Left lung (tissue), 4 donors: ENCODE measurements at regions not wholly inside any gene's neighbourhood (a gene's known extent, or its start where the extent isn't known, plus 50 kb on each side); places are given as distances from the start of the nearest gene placed in this dataset.

Experiments used
- ATAC-seq: fragments of 200-7000 bp; cut with Tn5 transposase; one replicate; pipeline ENCODE4 v1.9.1; 2020; ENCODE audit warnings: moderate library complexity
- DNase-seq, 4 donors: peaks; one replicate each; pipeline ENCODE4 v3.0.0-alpha.2; 2013 to 2020
- H3K27ac ChIP-seq, 2 donors: fragments of 200-600 bp; sonication (generic) in 1 of 2; one replicate each; pipeline versions ENCODE4 v1.5.0 to v1.8.0; 2020 to 2021
- H3K27me3 ChIP-seq, 2 donors: fragments of 200-600 bp; sonication (generic) in 1 of 2; one replicate each; pipeline versions ENCODE4 v1.5.0 to v1.8.0; 2020 to 2021
- H3K36me3 ChIP-seq, 2 donors: fragments of 200-600 bp; sonication (generic) in 1 of 2; one replicate each; pipeline versions ENCODE4 v1.5.0 to v1.8.0; 2020 to 2021
- H3K4me1 ChIP-seq, 2 donors: fragments of 200-600 bp; one replicate each; pipeline ENCODE4 v1.8.0; 2021
- H3K4me3 ChIP-seq, 2 donors: fragments of 200-600 bp; sonication (generic) in 1 of 2; one replicate each; pipeline versions ENCODE4 v1.5.0 to v1.8.0; 2020 to 2021; ENCODE audit warnings: mild to moderate bottlenecking in 1 of 2
- H3K9me3 ChIP-seq, 2 donors: fragments of 200-600 bp; sonication (generic) in 1 of 2; one replicate each; pipeline versions ENCODE4 v1.5.0 to v1.8.0; 2020 to 2021
- intact Hi-C, 2 donors: fragments of 100-400 bp; cut with DNase I; formaldehyde crosslinking; loops; one replicate each; pipeline versions ENCODE4 v1.11.2 to v1.14.2; 2022
- TF ChIP-seq, protein P1 (sequence below), 2 donors: fragments of 200-600 bp; sonication (generic) in 1 of 2; IDR thresholded peaks; one replicate each; pipeline versions ENCODE4 v1.5.0 to v1.8.0; 2021; ENCODE audit warnings: antibody characterized with exemption in 2 of 2
- donor health status: DM: no; HTN: yes; CAD: no.
- donor health status: DM: no; HTN: no; CAD: no.

DNA sequence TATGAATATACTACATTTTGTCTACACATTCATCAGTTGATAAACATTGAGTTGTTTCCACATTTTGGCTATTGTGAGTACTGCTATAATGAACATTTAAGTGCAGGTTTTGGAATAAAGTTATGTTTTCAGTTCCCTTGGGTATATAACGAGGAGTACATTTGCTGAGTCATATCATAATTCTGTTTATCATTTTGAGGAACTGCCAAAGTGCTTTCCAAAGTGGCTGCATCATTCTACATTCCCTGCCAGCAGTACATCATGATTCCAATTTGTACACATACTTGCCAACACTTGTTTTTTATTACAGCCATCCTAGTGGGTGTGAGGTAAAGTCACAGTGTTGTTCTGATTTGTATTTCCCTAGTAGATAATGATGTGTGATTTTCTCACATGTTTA, 1458.6 kb upstream of the TENM4 start:
- DNase-seq = no peak
- Histone ChIP-seq H3K9me3 (no peaks in the 10 kb centered on the region), H3K27me3 (no peaks in the 10 kb centered on the region), H3K4me3 (no peak overlapping the region), H3K4me1 (no peaks in the 10 kb centered on the region), H3K36me3 (no peaks in the 10 kb centered on the region), H3K27ac (no peak overlapping the region)
- intact Hi-C loops = no loop called here
- no peak for ATAC-seq
- TF ChIP-seq, protein P1, sequence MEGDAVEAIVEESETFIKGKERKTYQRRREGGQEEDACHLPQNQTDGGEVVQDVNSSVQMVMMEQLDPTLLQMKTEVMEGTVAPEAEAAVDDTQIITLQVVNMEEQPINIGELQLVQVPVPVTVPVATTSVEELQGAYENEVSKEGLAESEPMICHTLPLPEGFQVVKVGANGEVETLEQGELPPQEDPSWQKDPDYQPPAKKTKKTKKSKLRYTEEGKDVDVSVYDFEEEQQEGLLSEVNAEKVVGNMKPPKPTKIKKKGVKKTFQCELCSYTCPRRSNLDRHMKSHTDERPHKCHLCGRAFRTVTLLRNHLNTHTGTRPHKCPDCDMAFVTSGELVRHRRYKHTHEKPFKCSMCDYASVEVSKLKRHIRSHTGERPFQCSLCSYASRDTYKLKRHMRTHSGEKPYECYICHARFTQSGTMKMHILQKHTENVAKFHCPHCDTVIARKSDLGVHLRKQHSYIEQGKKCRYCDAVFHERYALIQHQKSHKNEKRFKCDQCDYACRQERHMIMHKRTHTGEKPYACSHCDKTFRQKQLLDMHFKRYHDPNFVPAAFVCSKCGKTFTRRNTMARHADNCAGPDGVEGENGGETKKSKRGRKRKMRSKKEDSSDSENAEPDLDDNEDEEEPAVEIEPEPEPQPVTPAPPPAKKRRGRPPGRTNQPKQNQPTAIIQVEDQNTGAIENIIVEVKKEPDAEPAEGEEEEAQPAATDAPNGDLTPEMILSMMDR (IDR thresholded peaks at IDR 0.05) = no peak

DNA sequence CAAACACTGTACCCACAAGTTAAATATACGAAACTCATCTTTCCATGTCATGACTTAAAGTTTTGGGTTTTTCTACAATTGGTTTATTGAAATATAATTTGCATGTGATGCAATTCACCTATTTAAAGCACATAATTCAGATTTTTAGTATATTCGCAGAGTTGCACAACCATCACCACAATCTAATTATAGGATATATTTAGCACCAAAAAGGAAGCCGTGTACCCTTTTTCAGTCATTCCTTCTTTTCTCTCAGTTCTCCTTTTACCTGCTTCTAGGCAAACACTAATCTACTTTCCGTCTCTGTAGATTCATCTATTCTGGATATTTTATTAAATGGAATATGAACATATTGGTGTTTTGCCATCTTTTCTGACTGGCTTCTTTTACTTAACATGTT, 1458.1 kb upstream of the TENM4 start:
- Histone ChIP-seq H3K4me1 (no peaks in the 10 kb centered on the region), H3K9me3 (no peaks in the 10 kb centered on the region), H3K36me3 (no peaks in the 10 kb centered on the region), H3K27me3 (no peaks in the 10 kb centered on the region), H3K27ac (no peak overlapping the region), H3K4me3 (no peak overlapping the region)
- DNase-seq (no peak), ATAC-seq (no peak)
- intact Hi-C loops = no loop called here
- TF ChIP-seq, protein P1 (IDR thresholded peaks at IDR 0.05) = no peak

DNA sequence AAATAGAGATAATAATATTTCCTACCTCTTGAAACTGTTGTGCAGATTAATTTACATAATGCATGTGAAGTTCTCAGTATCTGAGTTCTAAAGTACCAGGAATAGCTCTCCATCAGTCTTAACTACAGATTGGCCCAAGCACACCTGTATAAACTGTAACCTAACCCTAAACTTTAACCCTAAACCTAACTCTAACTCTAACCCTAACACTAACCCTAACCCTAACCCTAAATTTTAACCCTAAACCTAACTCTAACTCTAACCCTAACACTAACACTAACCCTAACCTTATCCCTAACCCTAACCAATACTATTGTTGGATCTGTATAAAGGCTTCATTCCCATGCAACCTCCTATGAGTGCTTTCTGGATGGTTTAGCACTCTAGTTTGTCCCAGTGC, 1445.9 kb upstream of the TENM4 start:
- Histone ChIP-seq H3K4me3 (no peak overlapping the region), H3K9me3 (no peaks in the 10 kb centered on the region), H3K36me3 (no peaks in the 10 kb centered on the region), H3K27ac (no peak overlapping the region), H3K27me3 (no peaks in the 10 kb centered on the region), H3K4me1 (no peaks in the 10 kb centered on the region)
- DNase-seq = no peak
- TF ChIP-seq, protein P1 (IDR thresholded peaks at IDR 0.05) = no peak
- intact Hi-C loops = no loop called here
- ATAC-seq = no peak

DNA sequence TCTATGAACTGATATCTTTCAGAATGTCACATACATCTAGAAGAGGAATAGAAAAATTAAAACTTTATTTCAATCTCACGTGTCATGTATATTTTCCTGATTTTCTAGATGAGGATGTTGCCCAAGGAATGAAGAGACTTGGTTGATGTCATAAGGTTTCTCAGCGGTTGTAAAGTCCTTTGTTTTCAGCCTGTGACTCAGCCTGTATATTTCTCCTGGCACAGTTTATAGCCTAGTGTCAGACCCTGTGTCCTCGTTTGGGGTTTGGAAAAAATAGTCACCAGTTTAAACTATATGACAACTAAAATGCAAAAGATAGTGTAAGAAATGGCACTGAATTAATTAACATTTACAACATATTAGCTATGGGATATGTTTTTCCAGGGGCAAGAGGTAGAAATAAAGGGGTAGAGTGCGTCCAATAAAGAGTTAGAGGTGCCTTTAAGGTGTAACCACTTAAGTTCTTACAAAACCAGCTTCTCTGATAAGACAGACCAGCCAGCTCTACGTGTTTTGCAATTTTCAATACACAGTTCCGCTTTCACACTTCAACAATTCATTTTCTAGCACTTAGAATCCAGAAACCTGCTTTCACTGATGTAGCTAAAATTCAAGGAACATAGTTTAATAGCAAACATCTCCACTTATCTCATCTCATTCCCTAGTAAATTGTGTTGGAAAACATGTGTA, 1432.6 kb upstream of the TENM4 start:
- H3K27me3 ChIP-seq = no peaks in the 10 kb centered on the region
- no peaks in the 10 kb centered on the region for H3K4me1 ChIP-seq
- peak in 1 of 4 donors; percentile 26 for DNase-seq
- H3K9me3 ChIP-seq = no peaks in the 10 kb centered on the region
- no peak overlapping the region for H3K27ac ChIP-seq
- H3K4me3 ChIP-seq = no peak overlapping the region
- intact Hi-C loops = no loop called here
- TF ChIP-seq, protein P1 (IDR thresholded peaks at IDR 0.05) = no peak
- H3K36me3 ChIP-seq = no peaks in the 10 kb centered on the region
- ATAC-seq = peak; percentile 83

DNA sequence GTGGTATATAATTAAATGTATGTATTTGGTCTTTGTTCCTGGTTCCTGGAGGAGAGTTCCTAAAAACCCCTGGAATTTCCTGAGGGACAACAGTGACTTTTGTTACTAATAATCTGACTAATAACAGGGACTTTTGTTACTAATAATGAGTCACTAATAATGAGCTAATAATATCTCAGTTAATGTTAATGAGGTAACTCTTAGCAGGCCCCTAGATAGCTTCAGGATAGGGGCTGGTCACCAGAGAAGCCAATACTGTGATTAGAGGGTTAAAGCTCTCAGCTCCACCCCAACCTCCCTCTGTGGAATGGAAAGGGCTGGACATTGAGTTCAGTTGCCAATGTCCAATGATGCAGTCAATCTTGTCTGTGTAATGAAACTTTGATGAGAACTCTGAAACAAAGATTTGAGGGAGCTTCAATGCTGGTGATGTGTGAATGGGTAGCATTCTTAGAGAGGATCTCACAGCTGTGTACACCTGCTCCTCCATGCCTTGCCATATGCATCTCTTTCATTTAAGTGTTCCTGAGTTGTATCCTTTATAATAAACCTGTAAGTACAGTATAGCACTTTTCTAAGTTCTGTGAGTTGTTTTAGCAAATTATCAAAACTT, 1431.4 kb upstream of the TENM4 start:
- Histone ChIP-seq H3K27me3 (no peaks in the 10 kb centered on the region), H3K9me3 (no peaks in the 10 kb centered on the region), H3K27ac (no peak overlapping the region), H3K4me3 (no peak overlapping the region), H3K4me1 (no peaks in the 10 kb centered on the region), H3K36me3 (no peaks in the 10 kb centered on the region)
- ATAC-seq (no peak), DNase-seq (no peak)
- intact Hi-C loops = no loop called here
- TF ChIP-seq, protein P1 (IDR thresholded peaks at IDR 0.05) = no peak
